A673 (cell line): ENCODE measurements at regions not wholly inside any gene's neighbourhood (a gene's known extent, or its start where the extent isn't known, plus 50 kb on each side); places are given as distances from the start of the nearest gene placed in this dataset.

Source experiments
- BruUV-seq: library from RNA; stranded (reverse); fragments of 400-500 nt; replicated peaks from 2 replicates; lab custom pipeline; 2021; lab: Mats Ljungman, UMichigan
- CTCF ChIA-PET: fragments of 300-600 bp; sonication (Branson Sonifier 250); formaldehyde crosslinking; loops from one replicate; lab custom pipeline; 2022; ENCODE audit warnings: antibody characterized with exemption; lab: Charles Lee
- POLR2A ChIA-PET: fragments of 300-600 bp; sonication (Branson Sonifier 250); formaldehyde crosslinking; loops from one replicate; lab custom pipeline; 2022; ENCODE audit warnings: antibody characterized with exemption; ENCODE audit not compliant: low non-redundant PET; lab: Charles Lee
- DNase-seq: peaks from one replicate; pipeline ENCODE4 v3.0.0-alpha.2; 2015; ENCODE audit warnings: low spot score
- H3K27ac ChIP-seq: fragments of 200-600 bp; sonication (generic); 2 replicates; pipeline ENCODE4 v1.5.1; 2016; ENCODE audit warnings: mixed run types, low read depth, mild to moderate bottlenecking, mixed read lengths, antibody characterized with exemption, low read length; ENCODE audit not compliant: poor library complexity, severe bottlenecking
- H3K27me3 ChIP-seq: fragments of 200-600 bp; sonication (generic); replicated peaks from 2 replicates; pipeline ENCODE4 v1.6.1; 2017; ENCODE audit warnings: mixed run types, low read depth, mild to moderate bottlenecking, mixed read lengths, antibody characterized with exemption, low read length; ENCODE audit not compliant: insufficient read depth, poor library complexity
- H3K36me3 ChIP-seq: fragments of 200-600 bp; sonication (generic); 2 replicates; pipeline ENCODE4 v1.6.1; 2016; ENCODE audit warnings: mixed run types, mild to moderate bottlenecking, mixed read lengths, antibody characterized with exemption, low read length; ENCODE audit not compliant: insufficient read depth, poor library complexity, severe bottlenecking
- H3K4me1 ChIP-seq: fragments of 200-600 bp; sonication (generic); 2 replicates; pipeline ENCODE4 v1.6.1; 2017; ENCODE audit warnings: mixed run types, mild to moderate bottlenecking, mixed read lengths, antibody characterized with exemption, low read length; ENCODE audit not compliant: insufficient read depth, poor library complexity, severe bottlenecking
- H3K4me3 ChIP-seq: fragments of 200-600 bp; sonication (generic); 2 replicates; pipeline ENCODE4 v1.5.1; 2016; ENCODE audit warnings: low read depth, mixed run types, mild to moderate bottlenecking, mixed read lengths, low read length; ENCODE audit not compliant: poor library complexity, severe bottlenecking
- H3K9me3 ChIP-seq: fragments of 200-600 bp; sonication (generic); 2 replicates; pipeline ENCODE4 v1.6.1; 2016; ENCODE audit warnings: mixed run types, low read depth, mild to moderate bottlenecking, mixed read lengths, antibody characterized with exemption, low read length; ENCODE audit not compliant: poor library complexity, severe bottlenecking
- CTCF ChIP-seq: fragments of 300-800, 200-600 bp; sonication (generic); conservative IDR thresholded peaks from 2 replicates; pipeline ENCODE4 v1.5.1; 2017; ENCODE audit warnings: low read depth, mild to moderate bottlenecking, antibody characterized with exemption, low read length, moderate library complexity, mixed read lengths
- EZH2 ChIP-seq: fragments of 200-600 bp; sonication (generic); IDR thresholded peaks from 2 replicates; pipeline ENCODE4 v1.6.1; 2017; ENCODE audit warnings: borderline replicate concordance, low read depth, mild to moderate bottlenecking, mixed read lengths, antibody characterized with exemption, low read length; ENCODE audit not compliant: poor library complexity, severe bottlenecking
- intact Hi-C: fragments of 100-400 bp; cut with micrococcal nuclease; formaldehyde crosslinking; loops from one replicate; pipeline ENCODE4 v1.10.0; 2022; ENCODE audit not compliant: unreplicated experiment

GRCh38 chr11:116294630-116295029 lies 478.2 kb downstream of the BUD13 start:
- H3K27ac ChIP-seq, result no peak overlapping the region
- no TSS peak for BruUV-seq
- DNase-seq, result no peak
- intact Hi-C loops, result no loop called here
- ChIA-PET CTCF (no interaction called here), POLR2A (no interaction called here)
- H3K27me3 ChIP-seq, result no peaks in the 10 kb centered on the region
- no peaks in the 10 kb centered on the region for H3K9me3 ChIP-seq
- no peak for TF ChIP-seq EZH2
- no peak for TF ChIP-seq CTCF
- no peaks in the 10 kb centered on the region for H3K36me3 ChIP-seq
- H3K4me1 ChIP-seq, result no peaks in the 10 kb centered on the region
- H3K4me3 ChIP-seq, result no peak overlapping the region

GRCh38 chr11:116287866-116288265 lies 484.9 kb downstream of the BUD13 start:
- no peak overlapping the region for H3K27ac ChIP-seq
- POLR2A ChIA-PET, result no interaction called here
- H3K36me3 ChIP-seq, result no peaks in the 10 kb centered on the region
- no peak for DNase-seq
- no TSS peak for BruUV-seq
- H3K9me3 ChIP-seq, result no peaks in the 10 kb centered on the region
- intact Hi-C loops, result no loop called here
- CTCF ChIA-PET, result no interaction called here
- H3K4me3 ChIP-seq, result no peak overlapping the region
- no peaks in the 10 kb centered on the region for H3K4me1 ChIP-seq
- H3K27me3 ChIP-seq, result no peaks in the 10 kb centered on the region
- TF ChIP-seq CTCF (no peak), EZH2 (no peak)

- no TSS peak for BruUV-seq
- POLR2A ChIA-PET, result no interaction called here
These were observed 487.8 kb downstream of the BUD13 start for GRCh38 chr11:116285026-116285425.

More at GRCh38 chr11:116285026-116285425, 487.8 kb downstream of the BUD13 start:
- H3K4me1 ChIP-seq, result no peaks in the 10 kb centered on the region
- H3K9me3 ChIP-seq, result no peaks in the 10 kb centered on the region
- H3K4me3 ChIP-seq, result no peak overlapping the region
- CTCF ChIA-PET, result no interaction called here
- TF ChIP-seq EZH2, result no peak
- no peak for TF ChIP-seq CTCF
- intact Hi-C loops, result no loop called here
- no peaks in the 10 kb centered on the region for H3K36me3 ChIP-seq
- DNase-seq, result no peak
- no peaks in the 10 kb centered on the region for H3K27me3 ChIP-seq
- H3K27ac ChIP-seq, result no peak overlapping the region
